ENCODE measurements at regions not wholly inside any gene's neighbourhood (a gene's known extent, or its start where the extent isn't known, plus 50 kb on each side); places are given as distances from the start of the nearest gene placed in this dataset.
"Not testable (repeated sequence)": the region's sequence is repeated elsewhere in the genome, so short reads cannot be mapped to it uniquely, and the experiment has no call there.

- no peak for DNase-seq (ENCODE audit: extremely low read depth, low read depth)
These were observed 601.4 kb upstream of the ACTRT1 start for GRCh38 chrX:128653524-128654060.

DNA sequence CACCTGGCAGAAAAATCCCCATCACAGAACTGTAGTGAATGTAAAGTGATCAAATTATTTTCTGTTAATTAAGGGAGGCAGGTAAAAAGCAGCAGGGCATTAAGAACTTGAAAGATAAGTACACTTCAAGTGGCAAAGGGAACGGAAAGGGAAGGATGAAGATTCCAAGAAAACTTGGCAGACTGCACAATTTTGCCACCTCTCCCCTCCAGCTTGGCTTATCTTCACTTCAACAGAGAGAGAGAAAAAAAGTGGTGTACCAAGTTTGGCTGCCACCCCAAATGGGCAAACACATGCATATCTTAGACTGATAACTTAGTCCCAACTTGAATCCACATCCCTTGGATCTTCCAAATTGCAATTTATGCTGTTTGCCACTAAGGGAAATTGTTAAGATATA lies 598.1 kb upstream of the ACTRT1 start:
- no peak for TF ChIP-seq CTCF (IDR thresholded peaks at IDR 0.05; ENCODE audit: low read depth, low read length)
- DNase-seq (ENCODE audit: extremely low read depth, low read depth) = no peak

More at GRCh38 chrX:128653524-128654060, 601.4 kb upstream of the ACTRT1 start:
- no peak for TF ChIP-seq CTCF (IDR thresholded peaks at IDR 0.05; ENCODE audit: low read depth, low read length)

GRCh38 chrX:128634754-128635153 lies 582.6 kb upstream of the ACTRT1 start:
- TF ChIP-seq CTCF (IDR thresholded peaks at IDR 0.05; ENCODE audit: low read depth, low read length) = no peak
- no peak for DNase-seq (ENCODE audit: extremely low read depth, low read depth)

GRCh38 chrX:128623361-128623760 lies 571.2 kb upstream of the ACTRT1 start:
- no peak for DNase-seq (ENCODE audit: extremely low read depth, low read depth)
- TF ChIP-seq CTCF (IDR thresholded peaks at IDR 0.05; ENCODE audit: low read depth, low read length) = no peak

DNA sequence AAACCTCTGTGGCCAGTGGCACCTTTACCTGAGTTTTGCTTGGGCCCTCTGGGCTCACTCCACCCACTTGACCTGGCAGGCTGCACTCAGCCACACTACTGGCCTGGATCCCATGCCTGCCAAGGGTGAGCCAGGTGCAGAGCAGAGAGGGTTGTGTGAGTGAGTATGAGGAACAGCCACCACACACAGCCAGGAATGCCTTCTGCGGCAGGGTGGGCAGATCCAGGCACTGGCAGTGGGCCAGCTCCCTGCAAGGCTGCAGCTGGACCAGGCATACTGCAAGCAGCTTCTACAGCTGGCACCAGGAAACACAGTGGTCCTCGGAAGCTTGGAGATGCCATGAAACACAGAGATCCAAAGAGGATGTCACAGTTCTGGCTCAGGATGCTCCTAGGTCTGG lies 570.1 kb upstream of the ACTRT1 start:
- no peak for TF ChIP-seq CTCF (IDR thresholded peaks at IDR 0.05; ENCODE audit: low read depth, low read length)
- no peak for DNase-seq (ENCODE audit: extremely low read depth, low read depth)

DNA sequence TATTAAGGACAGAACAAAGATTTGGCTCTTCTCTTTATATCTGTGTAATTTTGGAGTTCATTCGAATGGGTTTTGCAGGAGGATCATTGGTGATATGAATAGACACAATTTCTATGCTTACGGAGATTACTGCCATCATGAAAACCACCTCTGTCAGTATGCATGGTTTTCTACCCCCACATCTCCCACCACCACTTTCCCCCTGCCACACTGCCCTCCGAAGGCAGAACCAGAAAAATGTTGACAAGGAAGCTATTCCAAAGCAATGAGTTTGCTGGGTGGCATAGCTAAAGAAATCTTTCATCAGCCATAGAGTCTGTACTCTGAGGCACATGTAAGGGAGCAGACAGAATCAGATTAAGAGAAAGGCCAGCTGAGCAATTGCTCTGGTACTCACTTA lies 567.3 kb upstream of the ACTRT1 start:
- no peak for TF ChIP-seq CTCF (IDR thresholded peaks at IDR 0.05; ENCODE audit: low read depth, low read length)
- DNase-seq (ENCODE audit: extremely low read depth, low read depth) = no peak

GRCh38 chrX:128616933-128617332 lies 564.7 kb upstream of the ACTRT1 start:
- no peak for DNase-seq (ENCODE audit: extremely low read depth, low read depth)
- TF ChIP-seq CTCF (IDR thresholded peaks at IDR 0.05; ENCODE audit: low read depth, low read length) = no peak

GRCh38 chrX:128606817-128607216 lies 554.6 kb upstream of the ACTRT1 start:
- not testable (repeated sequence) for DNase-seq (ENCODE audit: extremely low read depth, low read depth)

GRCh38 chrX:128606357-128606756 lies 554.2 kb upstream of the ACTRT1 start:
- DNase-seq (ENCODE audit: extremely low read depth, low read depth) = not testable (repeated sequence)
